Lower leg skin (tissue), 4 donors: ENCODE measurements at regions not wholly inside any gene's neighbourhood (a gene's known extent, or its start where the extent isn't known, plus 50 kb on each side); places are given as distances from the start of the nearest gene placed in this dataset.

Experiments
- DNase-seq, 2 donors: peaks; one replicate each; pipeline ENCODE4 v3.0.0-alpha.2; 2019; ENCODE audit warnings: low spot score in 2 of 2
- H3K4me3 ChIP-seq: fragments of 200-600 bp; sonication (generic); 2 replicates; pipeline ENCODE4 v1.5.1; 2017; ENCODE audit warnings: mild to moderate bottlenecking, low read depth; ENCODE audit not compliant: poor library complexity, severe bottlenecking
- CTCF ChIP-seq, 3 donors: fragments of 450-650 bp; IDR thresholded peaks; one replicate each; pipeline ENCODE4 v1.5.1; 2016; ENCODE audit warnings: antibody characterized with exemption in 3 of 3, mild to moderate bottlenecking in 3 of 3, moderate library complexity in 2 of 3
- POLR2A ChIP-seq, 2 donors: fragments of 450-650 bp; IDR thresholded peaks; one replicate each; pipeline ENCODE4 v1.6.1; 2016 to 2017; ENCODE audit warnings: antibody characterized with exemption in 2 of 2, mild to moderate bottlenecking in 1 of 2, moderate library complexity in 1 of 2
- WGBS, 2 donors: methylation state at CpG; one replicate each; pipeline ENCODE4 v1.1.5; 2018; 5-methylcytosine and 5-hydroxymethylcytosine counted together
- intact Hi-C: fragments of 100-400 bp; cut with DNase I; formaldehyde crosslinking; loops from one replicate; pipeline ENCODE4 v1.15.0; 2023; ENCODE audit warnings: low total_unique reads

- H3K4me3 ChIP-seq: no peak overlapping the region
- WGBS, 2 donors: 67 to 72% methylated on average over 1 of the region's 1 CpG
- TF ChIP-seq POLR2A (IDR thresholded peaks at IDR 0.05) (no peak), CTCF (IDR thresholded peaks at IDR 0.05) (no peak)
- intact Hi-C loops: no loop called here
- no peak for DNase-seq
These were observed 680.1 kb upstream of the AADAT start for GRCh38 chr4:170769862-170770261.

- 88 to 94% methylated on average over 4 of the region's 4 CpGs for WGBS, 2 donors
- no peak for DNase-seq
- TF ChIP-seq POLR2A (IDR thresholded peaks at IDR 0.05) (no peak), CTCF (IDR thresholded peaks at IDR 0.05) (no peak)
- intact Hi-C loops: no loop called here
- H3K4me3 ChIP-seq: no peak overlapping the region
These were observed 669.2 kb upstream of the AADAT start for GRCh38 chr4:170758988-170759387.

- intact Hi-C loops: no loop called here
- H3K4me3 ChIP-seq: no peak overlapping the region
- no peak for TF ChIP-seq POLR2A (IDR thresholded peaks at IDR 0.05)
- TF ChIP-seq CTCF (IDR thresholded peaks at IDR 0.05): no peak
- DNase-seq: no peak
- 58 to 69% methylated on average over 5 of the region's 5 CpGs for WGBS, 2 donors
These were observed 660.8 kb upstream of the AADAT start for GRCh38 chr4:170750519-170750918.

- no peak for DNase-seq
- 51 to 54% methylated on average over 2 of the region's 2 CpGs for WGBS, 2 donors
- intact Hi-C loops: no loop called here
- no peak for TF ChIP-seq POLR2A (IDR thresholded peaks at IDR 0.05)
- no peak for TF ChIP-seq CTCF (IDR thresholded peaks at IDR 0.05)
- H3K4me3 ChIP-seq: no peak overlapping the region
These were observed 659.2 kb upstream of the AADAT start for GRCh38 chr4:170748975-170749374.

- no peak overlapping the region for H3K4me3 ChIP-seq
- TF ChIP-seq POLR2A (IDR thresholded peaks at IDR 0.05): no peak
- no peak for TF ChIP-seq CTCF (IDR thresholded peaks at IDR 0.05)
- intact Hi-C loops: no loop called here
- WGBS, 2 donors: 86 to 92% methylated on average over 13 of the region's 13 CpGs
- no peak for DNase-seq
These were observed 653.9 kb upstream of the AADAT start for GRCh38 chr4:170743633-170744032.

DNA sequence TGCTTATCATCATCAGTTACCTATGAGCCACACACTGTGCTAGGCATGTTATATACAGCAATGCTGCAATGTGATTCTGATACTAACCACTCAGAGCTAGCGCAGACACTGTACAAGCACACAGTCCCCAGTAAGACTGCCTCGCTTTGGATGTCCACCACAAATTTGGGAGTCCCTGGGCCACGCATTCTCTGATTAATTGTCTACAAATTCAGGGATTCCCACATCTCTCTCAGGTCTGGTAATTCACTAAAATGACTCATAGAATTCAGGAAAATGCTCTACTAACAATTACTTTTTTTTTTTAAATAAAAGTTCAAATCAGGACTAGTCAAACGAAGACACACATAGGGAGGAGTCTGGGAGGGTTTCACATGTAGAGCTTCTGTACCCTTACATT, 652.1 kb upstream of the AADAT start:
- no peak for TF ChIP-seq CTCF (IDR thresholded peaks at IDR 0.05)
- no peak for TF ChIP-seq POLR2A (IDR thresholded peaks at IDR 0.05)
- intact Hi-C loops: no loop called here
- no peak for DNase-seq
- H3K4me3 ChIP-seq: no peak overlapping the region
- 84% methylated on average over 4 of the region's 4 CpGs for WGBS, 2 donors
